HG03571 (cell line): ENCODE measurements at regions not wholly inside any gene's neighbourhood (a gene's known extent, or its start where the extent isn't known, plus 50 kb on each side); places are given as distances from the start of the nearest gene placed in this dataset.

Experiments used
- ATAC-seq: cut with Tn5 transposase; IDR thresholded peaks from one replicate; pipeline ENCODE4 v1.9.1; 2021; ENCODE audit not compliant: unreplicated experiment

GRCh38 chr12:93151079-93151762 is 222.1 kb upstream of the EEA1 start:
- no peak for ATAC-seq

- ATAC-seq, result no peak
Observed at GRCh38 chr12:93152617-93153016, 223.5 kb upstream of the EEA1 start.

- no peak for ATAC-seq
Observed at GRCh38 chr12:93153321-93153720, 224.2 kb upstream of the EEA1 start.

GRCh38 chr12:93154096-93154728 is 223.5 kb upstream of the NUDT4 start:
- no peak for ATAC-seq

GRCh38 chr12:93154753-93155480 is 222.8 kb upstream of the NUDT4 start:
- ATAC-seq, result no peak

- no peak for ATAC-seq
Observed at GRCh38 chr12:93156086-93156716, 221.5 kb upstream of the NUDT4 start.

- no peak for ATAC-seq
Observed at GRCh38 chr12:93157279-93157678, 220.4 kb upstream of the NUDT4 start.

GRCh38 chr12:93158065-93158843 is 219.5 kb upstream of the NUDT4 start:
- no peak for ATAC-seq

- ATAC-seq, result no peak
Observed at GRCh38 chr12:93163260-93164036, 214.3 kb upstream of the NUDT4 start.

GRCh38 chr12:93164103-93164880 is 213.4 kb upstream of the NUDT4 start:
- ATAC-seq, result no peak

GRCh38 chr12:93165384-93165932 is 212.3 kb upstream of the NUDT4 start:
- ATAC-seq, result no peak

GRCh38 chr12:93166541-93167307 is 211.0 kb upstream of the NUDT4 start:
- peak; percentile 70 for ATAC-seq

GRCh38 chr12:93167331-93167730 is 210.4 kb upstream of the NUDT4 start:
- ATAC-seq, result peak; percentile 5

GRCh38 chr12:93167841-93168492 is 209.8 kb upstream of the NUDT4 start:
- ATAC-seq, result peak; percentile 56

GRCh38 chr12:93168751-93169150 is 209.0 kb upstream of the NUDT4 start:
- ATAC-seq, result no peak

GRCh38 chr12:93169536-93169935 is 208.2 kb upstream of the NUDT4 start:
- ATAC-seq, result no peak

GRCh38 chr12:93170928-93171327 is 206.8 kb upstream of the NUDT4 start:
- no peak for ATAC-seq
